Suppressor macrophage treated with lipopolysaccharide for 1 hour (primary cell): ENCODE measurements at regions not wholly inside any gene's neighbourhood (a gene's known extent, or its start where the extent isn't known, plus 50 kb on each side); places are given as distances from the start of the nearest gene placed in this dataset.
A peak's percentile ranks its signal among the peaks of the same experiment; 100 is the strongest.

ENCODE experiments used
- DNase-seq, 3 donors: peaks; one replicate each; pipeline ENCODE4 v3.0.0-alpha.2; 2020 to 2022

GRCh38 chr6:131510591-131510990, 62.4 kb upstream of the ARG1 start:
- no peak for DNase-seq

GRCh38 chr6:131519670-131520436, 53.2 kb upstream of the ARG1 start:
- peak; percentile 47 to 52 (median 52) for DNase-seq
